ENCODE measurements at regions not wholly inside any gene's neighbourhood (a gene's known extent, or its start where the extent isn't known, plus 50 kb on each side); places are given as distances from the start of the nearest gene placed in this dataset.

GRCh38 chr3:84586427-84586826 lies 372.4 kb upstream of the CADM2 start:
- no peaks in the 10 kb centered on the region for H3K36me3 ChIP-seq
- no peaks in the 10 kb centered on the region for H3K9me3 ChIP-seq
- no peak overlapping the region for H3K27ac ChIP-seq
- intact Hi-C loops (cut with DNase I; ENCODE audit: low total_unique reads), result no loop called here
- DNase-seq, result no peak
- H3K27me3 ChIP-seq, result no peaks in the 10 kb centered on the region
- H3K4me3 ChIP-seq, result no peak overlapping the region
- H3K4me1 ChIP-seq, result no peaks in the 10 kb centered on the region
- TF ChIP-seq CTCF (IDR thresholded peaks at IDR 0.05), result no peak

GRCh38 chr3:84600703-84601225 lies 358.0 kb upstream of the CADM2 start:
- Histone ChIP-seq H3K4me3 (no peak overlapping the region), H3K36me3 (no peaks in the 10 kb centered on the region), H3K4me1 (no peaks in the 10 kb centered on the region), H3K9me3 (no peaks in the 10 kb centered on the region), H3K27me3 (no peaks in the 10 kb centered on the region), H3K27ac (no peak overlapping the region)
- TF ChIP-seq CTCF (IDR thresholded peaks at IDR 0.05), result no peak
- intact Hi-C loops (cut with DNase I; ENCODE audit: low total_unique reads), result no loop called here
- no peak for DNase-seq

GRCh38 chr3:84601303-84601702 lies 357.5 kb upstream of the CADM2 start:
- Histone ChIP-seq H3K27ac (no peak overlapping the region), H3K4me1 (no peaks in the 10 kb centered on the region), H3K36me3 (no peaks in the 10 kb centered on the region), H3K9me3 (no peaks in the 10 kb centered on the region), H3K4me3 (no peak overlapping the region), H3K27me3 (no peaks in the 10 kb centered on the region)
- no peak for DNase-seq
- intact Hi-C loops (cut with DNase I; ENCODE audit: low total_unique reads), result no loop called here
- TF ChIP-seq CTCF (IDR thresholded peaks at IDR 0.05), result no peak

GRCh38 chr3:84621823-84622222 lies 337.0 kb upstream of the CADM2 start:
- H3K36me3 ChIP-seq, result no peaks in the 10 kb centered on the region
- H3K4me3 ChIP-seq, result no peak overlapping the region
- DNase-seq, result no peak
- H3K9me3 ChIP-seq, result peaks cover 0 to 7% (median 0%) of the 10 kb centered on the region in 3 donors
- no peak for TF ChIP-seq CTCF (IDR thresholded peaks at IDR 0.05)
- no peaks in the 10 kb centered on the region for H3K27me3 ChIP-seq
- no peaks in the 10 kb centered on the region for H3K4me1 ChIP-seq
- H3K27ac ChIP-seq, result no peak overlapping the region
- intact Hi-C loops (cut with DNase I; ENCODE audit: low total_unique reads), result no loop called here

GRCh38 chr3:84634668-84635067 lies 324.1 kb upstream of the CADM2 start:
- Histone ChIP-seq H3K4me3 (no peak overlapping the region), H3K4me1 (no peaks in the 10 kb centered on the region), H3K27ac (no peak overlapping the region), H3K36me3 (no peaks in the 10 kb centered on the region), H3K27me3 (no peaks in the 10 kb centered on the region), H3K9me3 (no peaks in the 10 kb centered on the region)
- no peak for DNase-seq
- intact Hi-C loops (cut with DNase I; ENCODE audit: low total_unique reads), result loop anchor here (5.0 kb wide), 1 partner anchor 517 kb away; no protein-coding TSS in a partner anchor
- TF ChIP-seq CTCF (IDR thresholded peaks at IDR 0.05), result no peak

- intact Hi-C loops (cut with DNase I; ENCODE audit: low total_unique reads), result loop anchor here (5.0 kb wide), 1 partner anchor 520 kb away; no protein-coding TSS in a partner anchor
- TF ChIP-seq CTCF (IDR thresholded peaks at IDR 0.05), result no peak
- no peaks in the 10 kb centered on the region for H3K36me3 ChIP-seq
- DNase-seq, result no peak
- no peak overlapping the region for H3K27ac ChIP-seq
- H3K4me3 ChIP-seq, result no peak overlapping the region
- H3K4me1 ChIP-seq, result no peaks in the 10 kb centered on the region
- H3K27me3 ChIP-seq, result no peaks in the 10 kb centered on the region
- H3K9me3 ChIP-seq, result no peaks in the 10 kb centered on the region
Observed at GRCh38 chr3:84637272-84637671, 321.5 kb upstream of the CADM2 start.
